ENCODE measurements at regions not wholly inside any gene's neighbourhood (a gene's known extent, or its start where the extent isn't known, plus 50 kb on each side); places are given as distances from the start of the nearest gene placed in this dataset.
"Not testable (repeated sequence)": the region's sequence is repeated elsewhere in the genome, so short reads cannot be mapped to it uniquely, and the experiment has no call there.

DNA sequence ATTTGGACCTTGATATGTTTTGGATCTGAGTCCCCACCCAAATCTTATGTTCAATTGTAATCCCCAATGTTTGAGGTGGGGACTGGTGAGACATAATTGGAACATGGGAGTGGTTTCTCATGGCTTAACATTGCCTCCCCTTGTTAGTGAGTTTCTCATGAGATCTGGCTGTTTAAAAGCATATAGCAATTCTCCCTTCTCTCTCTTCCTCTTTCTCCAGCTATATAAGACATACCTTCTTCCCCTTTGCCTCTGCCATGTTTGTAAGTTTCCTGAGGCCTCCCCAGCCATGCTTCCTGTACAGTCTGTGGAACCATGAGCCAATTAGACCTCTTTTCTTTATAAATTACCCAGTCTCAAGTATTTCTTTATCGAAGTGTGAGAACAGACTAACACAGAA is 692.4 kb downstream of the KCNT2 start:
- DNase-seq: no peak

DNA sequence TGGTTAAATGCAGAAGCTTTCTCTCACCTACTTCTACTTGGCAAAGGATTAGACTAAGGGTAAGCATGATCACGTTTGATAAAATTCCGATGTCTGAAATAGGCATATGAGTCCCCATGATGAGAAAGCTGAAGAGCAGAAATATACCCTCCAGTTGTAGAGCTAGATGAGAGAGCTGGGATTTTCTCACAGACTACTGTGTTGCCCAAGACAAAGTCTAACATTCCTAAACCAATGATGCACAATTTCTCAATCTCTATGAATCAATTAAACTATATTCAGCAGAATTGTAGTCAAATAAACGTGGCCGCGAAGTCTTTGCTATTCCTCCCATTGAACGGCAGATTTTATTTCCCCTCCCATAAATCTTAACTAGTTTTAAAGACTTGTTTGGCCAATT is 699.2 kb downstream of the KCNT2 start:
- DNase-seq: no peak

DNA sequence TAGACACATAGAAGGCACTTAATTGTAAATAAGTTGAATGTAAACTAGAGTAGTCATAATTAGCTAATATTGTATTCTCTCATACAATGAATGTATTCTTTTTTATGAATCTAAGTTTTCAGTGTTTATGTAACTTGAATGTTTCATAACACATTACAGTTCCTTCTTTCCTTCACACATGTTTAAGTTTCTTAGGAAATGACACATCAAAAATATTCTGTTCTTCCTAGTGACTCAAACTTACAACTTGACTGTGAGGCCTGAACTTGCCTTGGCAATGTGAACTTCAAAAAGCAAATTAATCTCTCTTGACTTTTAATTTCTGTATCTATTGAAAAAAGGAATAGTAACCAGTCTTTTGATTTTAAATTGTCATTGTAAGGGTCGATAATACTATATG is 700.1 kb downstream of the KCNT2 start:
- no peak for DNase-seq

DNA sequence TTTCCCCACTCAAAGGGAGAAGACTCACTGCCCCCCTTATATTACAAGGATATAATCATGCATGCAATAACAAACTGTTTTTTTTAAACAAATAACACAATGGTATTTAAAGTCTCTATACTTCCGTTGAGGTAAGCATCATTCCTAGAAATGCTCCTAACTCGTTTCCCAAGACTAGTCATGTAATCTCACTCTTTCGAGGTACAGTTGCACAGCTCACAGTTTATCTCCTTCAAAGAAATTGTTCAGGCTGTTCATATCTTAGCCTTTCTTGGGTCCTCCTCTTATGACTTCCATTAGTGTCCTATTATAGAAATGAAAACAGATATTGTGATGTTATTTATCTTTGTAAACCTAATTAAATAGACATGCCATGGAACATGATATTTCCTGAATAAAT is 705.0 kb downstream of the KCNT2 start:
- no peak for DNase-seq

DNA sequence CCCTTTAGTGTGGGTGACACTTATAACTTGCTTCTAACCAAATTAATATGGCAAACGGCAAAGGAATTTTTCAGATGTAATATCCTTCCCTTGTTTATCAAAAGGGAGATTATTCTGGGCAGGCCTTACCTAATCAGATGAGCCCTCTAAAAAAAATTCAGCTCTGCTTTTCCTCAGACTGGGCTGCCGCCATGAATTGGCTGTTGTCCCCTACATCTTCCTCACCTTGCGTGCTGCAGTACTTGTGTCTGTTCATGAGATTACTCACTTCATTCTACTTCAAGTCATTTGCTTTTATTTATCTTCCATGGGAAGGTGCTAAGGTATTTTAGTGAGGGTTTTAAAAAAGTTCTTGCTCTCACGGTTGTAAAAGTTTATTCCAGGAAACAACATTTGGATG is 705.5 kb downstream of the KCNT2 start:
- DNase-seq: no peak

DNA sequence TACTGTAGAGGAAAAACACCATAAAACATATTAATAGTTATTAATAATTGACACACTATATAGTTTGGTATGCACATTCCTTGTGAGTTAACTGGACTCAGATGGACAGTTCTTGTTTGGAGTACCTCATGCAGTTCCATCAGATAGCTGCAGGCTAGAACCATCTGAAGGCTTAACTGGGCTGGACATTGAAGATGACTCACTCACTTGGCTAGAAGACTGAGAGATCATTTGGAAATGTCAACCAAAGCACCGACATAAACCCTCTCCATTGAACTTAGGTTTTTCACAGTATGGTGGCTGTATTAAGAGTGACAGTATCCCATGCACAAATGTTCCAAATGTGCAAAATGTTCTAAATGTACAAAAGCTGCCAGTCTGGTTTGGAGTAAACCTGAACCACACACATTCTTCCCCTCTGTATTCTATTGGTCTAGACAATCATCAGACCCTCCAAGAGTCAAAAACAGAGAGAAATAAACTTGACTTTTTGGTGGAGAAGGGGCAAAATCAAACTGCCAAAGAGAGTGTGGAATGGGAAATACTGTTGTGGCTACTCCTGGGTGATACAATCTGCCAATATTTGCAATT is 708.4 kb downstream of the KCNT2 start:
- no peak for DNase-seq

DNA sequence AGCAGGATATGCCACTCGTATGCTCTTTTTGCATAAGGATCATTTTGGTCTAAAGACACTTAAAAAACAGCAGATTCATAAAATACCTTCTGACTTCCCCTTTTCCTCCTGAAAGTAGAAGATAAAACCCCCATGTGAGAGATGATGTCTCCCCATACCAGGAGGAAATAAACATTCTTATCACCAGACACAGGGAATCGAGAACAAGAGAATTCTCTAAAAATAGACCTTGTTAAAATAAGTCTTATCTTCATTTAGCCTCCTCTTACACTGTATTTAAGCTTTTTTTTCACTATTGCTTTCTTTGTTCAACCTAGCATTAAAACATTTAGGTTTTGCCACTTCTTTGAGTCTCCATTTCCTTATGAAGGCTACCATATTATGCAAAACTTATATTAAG is 709.3 kb downstream of the KCNT2 start:
- no peak for DNase-seq

DNA sequence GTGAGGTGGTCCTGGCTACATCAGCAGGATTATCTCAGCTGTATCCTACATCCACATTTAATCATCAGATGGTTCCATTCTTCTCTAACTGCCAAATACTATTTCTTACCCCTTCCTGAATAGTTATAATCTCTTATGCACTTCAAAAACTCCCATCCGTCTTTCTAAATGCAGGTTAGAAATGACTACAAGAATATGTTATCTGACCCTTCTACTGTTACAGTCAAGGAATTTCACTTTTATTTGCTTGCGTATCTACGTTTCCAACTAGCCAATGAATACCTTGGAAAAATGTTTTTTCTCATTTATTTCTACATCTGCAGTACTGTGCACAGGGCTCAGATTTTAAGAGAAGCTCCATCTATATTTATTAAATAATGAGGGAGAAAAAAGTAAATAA is 709.9 kb downstream of the KCNT2 start:
- DNase-seq: no peak

DNA sequence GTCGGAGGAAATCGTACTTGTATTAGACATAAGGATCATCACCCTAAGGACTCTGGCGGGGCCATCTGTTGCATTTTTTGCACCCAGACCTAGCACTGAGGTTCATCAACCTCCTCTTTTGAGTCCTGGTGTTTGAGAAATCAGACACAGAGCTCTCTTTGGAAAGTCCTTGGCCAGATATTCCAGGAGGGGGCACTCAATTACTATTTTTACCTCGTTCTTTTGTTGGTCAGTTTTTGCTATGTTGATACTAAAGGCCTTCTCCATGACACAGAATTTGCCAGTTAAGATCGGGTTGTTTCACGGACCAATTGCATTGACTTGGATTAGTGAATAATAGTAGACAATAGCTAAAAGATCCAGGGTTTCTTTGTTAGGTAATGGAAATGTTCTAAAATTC is 711.2 kb downstream of the KCNT2 start:
- DNase-seq: no peak

DNA sequence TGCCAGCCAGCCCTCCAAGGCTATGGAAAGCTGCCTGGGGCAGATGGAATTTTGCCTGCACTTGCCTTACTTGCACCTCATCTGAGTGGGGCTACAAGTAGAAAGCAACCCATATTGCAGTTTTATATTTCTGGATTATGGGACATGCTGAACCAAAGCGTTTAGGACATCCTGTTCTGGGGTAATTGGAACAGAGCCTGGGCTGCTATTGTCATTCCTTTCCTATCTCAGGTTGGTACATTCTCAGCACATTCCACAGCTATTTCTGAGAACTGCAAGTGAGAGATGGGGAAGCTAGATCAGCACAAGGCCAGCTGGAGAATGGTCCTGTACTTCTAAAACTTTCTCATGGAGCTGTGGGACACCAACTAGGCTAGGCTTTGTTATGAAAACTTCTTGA is 713.8 kb downstream of the KCNT2 start:
- DNase-seq: no peak

DNA sequence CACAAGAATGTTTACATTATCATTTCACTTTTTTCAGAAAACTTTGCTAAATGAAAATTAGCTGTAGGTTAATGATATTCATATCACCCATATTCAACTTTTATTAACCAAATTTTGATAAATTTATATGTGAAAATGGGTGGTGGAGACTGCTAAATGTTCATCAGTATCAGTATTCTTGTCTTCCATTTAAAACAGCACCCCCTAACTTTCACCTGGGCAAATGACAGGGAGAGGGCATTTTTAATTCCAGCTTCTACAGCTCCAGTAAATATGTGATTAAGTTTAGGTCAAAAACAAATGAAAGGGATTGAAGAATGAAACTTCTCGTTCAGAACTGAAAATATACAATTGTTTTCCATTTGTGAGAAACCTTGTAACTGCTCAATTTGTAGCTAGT is 722.2 kb downstream of the KCNT2 start:
- no peak for DNase-seq

DNA sequence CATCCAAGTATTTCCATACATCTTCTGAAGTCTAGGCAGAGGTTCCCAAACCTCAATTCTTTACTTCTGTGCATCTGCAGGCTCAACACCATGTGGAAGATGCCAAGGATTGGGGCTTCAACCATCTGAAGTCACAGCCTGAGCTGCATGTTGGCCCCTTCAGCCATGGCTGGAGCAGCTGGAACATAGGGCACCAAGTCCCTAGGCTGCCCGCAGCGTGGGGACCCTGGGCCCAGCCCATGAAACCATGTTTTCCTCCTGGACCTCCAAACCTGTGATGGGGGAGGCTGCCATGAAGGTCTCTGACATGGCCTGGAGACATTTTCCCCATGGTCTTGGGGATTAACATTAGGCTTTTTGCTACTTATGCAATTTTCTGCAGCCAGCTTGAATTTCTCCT is 729.8 kb downstream of the KCNT2 start:
- DNase-seq: no peak

DNA sequence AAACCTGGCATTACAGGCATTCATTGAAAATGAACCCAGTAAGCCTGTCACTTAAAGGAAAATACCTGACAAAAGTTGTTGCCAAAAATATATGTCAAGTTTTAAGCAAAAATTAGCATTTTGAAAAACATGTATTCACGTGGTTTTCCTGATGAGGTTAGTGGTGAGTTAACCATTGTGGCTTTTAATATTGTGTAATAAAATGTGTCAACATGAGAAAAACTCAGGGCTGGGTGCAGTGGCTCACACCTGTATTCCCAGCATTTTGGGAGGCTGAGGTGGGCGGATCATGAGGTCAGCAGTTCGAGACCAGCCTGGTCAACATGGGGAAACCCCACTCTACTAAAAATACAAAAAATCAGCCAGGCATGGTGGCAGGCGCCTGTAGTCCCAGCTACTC is 731.4 kb downstream of the KCNT2 start:
- DNase-seq: no peak

DNA sequence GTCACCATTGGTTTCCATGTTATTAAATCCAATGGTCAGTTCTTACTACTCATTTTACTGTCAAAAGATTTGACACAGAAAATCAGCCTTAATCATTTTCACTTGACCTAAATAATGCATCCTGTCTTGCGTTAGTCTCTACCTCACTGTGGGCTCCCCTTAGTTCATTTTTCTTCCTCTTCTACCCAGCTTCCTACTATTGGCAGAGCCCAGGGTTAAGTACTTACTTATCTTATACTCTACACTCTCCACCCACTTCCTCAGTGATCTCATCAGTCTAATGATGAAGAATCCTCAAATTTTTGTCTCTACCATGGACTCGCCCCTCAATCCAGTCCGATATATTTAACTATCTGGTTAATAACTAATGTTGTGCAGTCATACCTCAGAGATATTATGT is 735.9 kb downstream of the KCNT2 start:
- DNase-seq: no peak

DNA sequence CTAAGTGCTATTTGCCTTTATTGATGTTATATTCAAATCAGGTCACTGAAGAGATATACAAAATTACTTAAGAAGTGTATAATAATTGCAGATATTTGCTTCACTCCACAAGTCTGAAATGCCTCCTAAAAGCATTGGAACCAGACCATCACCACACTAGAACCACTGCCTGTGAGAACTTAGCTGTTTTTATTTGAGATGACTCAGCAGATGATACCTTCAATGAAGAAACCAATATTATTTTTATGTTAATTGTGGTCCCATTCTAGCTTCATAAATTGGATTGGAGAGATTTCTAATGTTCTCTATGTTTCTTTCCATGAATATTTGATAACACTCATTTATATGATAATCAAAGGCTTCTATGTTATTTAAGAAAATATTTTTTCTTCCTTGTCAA is 740.6 kb downstream of the KCNT2 start:
- no peak for DNase-seq

DNA sequence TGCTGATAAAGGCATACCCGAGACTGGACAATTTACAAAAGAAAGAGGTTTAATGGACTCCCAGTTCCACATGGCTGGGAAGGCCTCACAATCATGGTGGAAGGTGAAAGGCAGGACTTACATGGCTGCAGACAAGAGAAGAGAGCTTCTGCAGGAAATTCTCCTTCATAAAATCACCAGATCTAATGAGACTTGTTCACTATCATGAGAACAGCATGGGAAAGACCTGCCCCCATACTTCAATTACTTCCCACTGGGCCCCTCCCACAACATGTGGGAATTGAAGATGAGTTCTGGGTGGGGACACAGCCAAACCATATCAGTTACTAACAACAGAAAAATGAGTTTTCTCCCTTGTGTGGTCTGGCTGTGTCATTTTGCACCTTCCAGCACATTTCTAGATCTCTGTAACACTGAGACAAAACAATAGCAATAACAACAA is 741.4 kb downstream of the KCNT2 start:
- no peak for DNase-seq

DNA sequence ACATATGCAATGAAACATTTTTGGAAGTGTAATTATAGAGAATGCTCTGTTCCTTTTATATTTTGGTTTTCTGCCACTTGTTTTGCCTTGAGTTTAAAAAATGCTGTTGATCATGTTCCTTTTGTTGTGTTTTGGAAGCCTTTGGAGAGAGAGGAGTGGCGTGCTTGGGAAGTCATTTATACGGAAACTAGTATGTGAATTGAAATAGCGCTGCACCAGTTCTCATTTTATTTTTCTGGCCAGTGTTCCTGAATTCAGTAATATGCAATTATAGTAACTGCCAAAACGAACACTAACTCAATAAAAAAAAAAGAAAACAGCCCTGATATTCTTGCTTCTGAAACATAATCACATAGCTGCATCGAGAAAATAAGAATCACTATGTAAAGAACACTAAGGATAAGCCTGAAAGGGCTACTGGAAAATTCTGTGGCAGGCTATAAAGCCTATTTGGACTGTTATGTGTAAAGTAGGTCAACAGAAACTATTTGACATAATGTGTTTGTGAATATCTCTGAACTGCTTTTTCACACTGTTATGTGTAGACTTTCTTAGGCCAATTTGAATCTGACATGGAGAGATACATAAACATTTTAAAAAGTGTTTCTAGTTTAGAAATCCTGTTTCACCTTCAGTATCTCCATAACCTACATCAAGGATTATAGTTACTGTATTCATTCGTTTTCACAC is 742.0 kb downstream of the KCNT2 start:
- no peak for DNase-seq

DNA sequence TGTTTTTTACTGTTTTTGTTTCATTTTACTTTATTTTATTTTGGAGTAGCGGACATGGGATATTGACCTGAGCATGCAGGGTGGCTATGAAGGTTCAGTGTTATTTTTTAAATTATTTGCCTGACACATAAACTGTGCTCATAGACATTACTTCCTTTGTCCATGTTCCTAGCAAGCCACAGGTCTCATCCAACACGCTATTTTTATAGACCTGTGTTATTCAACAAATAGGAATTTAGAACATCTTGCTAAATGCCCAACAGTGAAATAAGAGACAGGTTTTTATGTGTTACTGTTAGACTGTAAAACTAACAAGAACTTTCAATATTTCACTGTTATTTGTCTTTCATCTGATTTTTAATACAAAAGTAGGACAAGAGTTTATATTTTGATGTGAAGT is 756.4 kb downstream of the KCNT2 start:
- no peak for DNase-seq

DNA sequence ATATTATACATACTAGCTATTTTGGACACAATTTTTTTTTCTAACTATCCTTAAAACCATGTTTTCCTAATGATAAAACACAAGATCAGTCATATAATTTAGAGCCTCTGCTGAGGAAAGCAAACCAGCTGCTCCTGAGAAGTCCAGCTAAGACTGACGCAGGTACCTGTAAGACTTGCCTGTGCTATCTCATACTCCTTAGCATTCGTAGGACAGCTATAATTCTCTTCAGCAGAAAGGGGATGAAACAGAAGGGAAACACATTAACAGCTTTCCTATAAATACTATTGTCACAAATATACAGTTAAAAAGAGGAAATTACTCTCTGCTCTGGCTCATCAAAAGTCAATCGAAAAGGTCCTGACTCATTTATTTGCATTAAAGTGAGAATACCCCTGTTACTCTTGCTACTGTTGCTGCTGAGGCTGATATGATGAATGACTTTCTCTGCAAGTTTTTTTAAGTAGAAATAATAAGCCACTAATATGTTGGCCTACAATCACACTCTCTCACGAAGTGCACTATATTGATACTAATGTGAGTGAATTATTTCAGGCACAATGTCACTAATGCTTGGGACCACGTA is 757.1 kb downstream of the KCNT2 start:
- DNase-seq: no peak

DNA sequence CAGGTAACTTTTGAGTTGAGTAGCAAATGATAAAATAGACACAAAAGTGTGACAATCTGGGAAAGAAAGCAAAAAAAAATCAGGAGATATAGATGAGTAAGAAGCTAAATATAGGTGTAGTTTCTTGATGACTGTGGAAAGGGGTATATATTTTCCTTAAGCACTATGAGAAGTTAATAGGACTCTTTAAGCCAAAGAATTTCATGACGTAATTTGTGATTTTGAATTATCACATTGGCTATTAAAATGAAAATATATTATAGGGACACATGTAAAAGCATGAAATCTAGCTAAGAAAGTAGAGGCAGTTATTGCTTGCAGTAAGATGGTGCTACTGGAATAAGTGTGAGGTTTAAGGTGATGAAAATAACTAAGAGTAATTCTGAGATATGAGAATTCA is 759.1 kb downstream of the KCNT2 start:
- no peak for DNase-seq

DNA sequence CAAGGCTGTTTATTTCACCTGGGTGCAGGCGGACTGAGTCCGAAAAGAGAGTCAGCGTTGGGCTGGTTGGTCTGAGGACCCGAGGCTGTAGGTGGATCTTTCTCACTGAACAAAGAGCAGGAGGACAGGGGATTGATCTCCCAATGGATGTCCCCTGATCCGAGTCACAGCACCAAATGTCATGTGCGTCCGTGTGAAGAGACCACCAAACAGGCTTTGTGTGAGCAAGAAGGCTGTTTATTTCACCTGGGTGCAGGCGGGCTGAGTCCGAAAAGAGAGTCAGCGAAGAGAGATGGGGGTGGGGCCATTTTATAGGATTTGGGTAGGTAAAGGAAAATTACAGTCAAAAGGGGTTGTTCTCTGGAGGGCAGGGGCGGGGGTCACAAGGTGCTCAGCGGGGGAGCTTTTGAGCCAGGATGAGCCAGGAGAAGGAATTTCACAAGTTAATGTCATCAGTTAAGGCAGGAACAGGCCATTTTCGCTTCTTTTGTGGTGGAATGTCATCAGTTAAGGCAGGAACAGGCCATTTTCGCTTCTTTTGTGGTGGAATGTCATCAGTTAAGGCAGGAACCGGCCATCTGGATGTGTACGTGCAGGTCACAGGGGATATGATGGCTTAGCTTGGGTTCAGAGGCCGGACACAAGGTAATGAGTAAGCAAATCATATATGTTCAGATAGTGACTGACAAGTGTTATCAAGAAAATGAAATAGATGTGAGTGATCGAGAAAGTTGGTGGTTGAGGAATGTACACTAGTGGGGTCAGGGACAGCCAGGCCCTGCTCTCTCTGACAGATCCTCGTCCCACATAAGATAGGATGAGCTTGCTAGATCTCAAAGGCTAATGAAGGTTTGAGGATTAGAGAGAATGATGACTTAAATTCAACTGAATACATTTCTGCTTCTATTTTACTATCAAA is 760.0 kb downstream of the KCNT2 start:
- DNase-seq: not testable (repeated sequence)

DNA sequence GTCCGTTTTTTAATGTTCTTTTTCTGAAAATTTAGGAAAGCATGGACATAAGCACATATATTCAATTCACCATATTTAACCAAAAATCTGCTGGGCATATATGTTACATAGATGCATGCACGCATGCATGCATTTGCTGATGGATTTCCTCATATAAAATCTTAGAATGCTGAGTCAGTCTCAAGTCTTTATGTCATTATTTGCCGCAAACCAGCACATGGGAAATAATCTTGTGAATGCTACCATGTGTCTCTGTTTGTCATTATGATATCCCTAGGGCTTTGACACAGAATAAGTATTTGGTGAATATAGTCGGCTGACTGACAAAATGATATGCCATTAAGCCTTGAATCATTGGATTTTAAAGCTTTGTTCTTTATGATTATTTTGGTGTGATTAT is 776.5 kb downstream of the KCNT2 start:
- no peak for DNase-seq

DNA sequence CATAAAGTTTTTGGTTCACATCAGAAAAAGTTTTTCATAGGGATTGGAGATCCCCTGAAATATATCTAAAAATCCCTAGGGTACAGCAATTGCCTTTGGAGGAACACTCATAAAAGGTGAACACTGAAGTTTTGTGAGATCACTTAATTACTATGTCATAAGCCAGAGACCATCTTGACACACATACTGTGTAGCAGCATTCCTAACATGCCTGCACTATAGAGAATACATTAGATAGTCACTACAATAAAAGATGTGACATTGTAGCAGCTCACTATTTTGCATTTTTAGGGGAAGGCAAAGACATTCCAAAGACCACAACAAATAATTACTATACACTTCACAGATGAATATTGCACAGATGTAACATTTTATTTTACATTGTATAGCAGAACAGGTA is 779.9 kb downstream of the KCNT2 start:
- DNase-seq: no peak

Measured in left kidney (tissue), 1 donor.